GM18498 (cell line): ENCODE measurements at regions not wholly inside any gene's neighbourhood (a gene's known extent, or its start where the extent isn't known, plus 50 kb on each side); places are given as distances from the start of the nearest gene placed in this dataset.

ENCODE experiments used
- ATAC-seq: cut with Tn5 transposase; IDR thresholded peaks from one replicate; pipeline ENCODE4 v1.9.1; 2021; ENCODE audit warnings: mild to moderate bottlenecking, moderate library complexity; ENCODE audit not compliant: unreplicated experiment

GRCh38 chrX:42456176-42456700 lies 321.7 kb downstream of the PPP1R2C start:
- no peak for ATAC-seq

GRCh38 chrX:42450228-42450627 lies 327.7 kb downstream of the PPP1R2C start:
- ATAC-seq = no peak

GRCh38 chrX:42443267-42443666 lies 334.7 kb downstream of the PPP1R2C start:
- no peak for ATAC-seq

GRCh38 chrX:42442745-42443144 lies 335.2 kb downstream of the PPP1R2C start:
- no peak for ATAC-seq

- ATAC-seq = no peak
Measured at GRCh38 chrX:42437211-42437610, 340.8 kb downstream of the PPP1R2C start.

- no peak for ATAC-seq
Measured at GRCh38 chrX:42434458-42435166, 343.4 kb downstream of the PPP1R2C start.

GRCh38 chrX:42432552-42432951 lies 345.4 kb downstream of the PPP1R2C start:
- no peak for ATAC-seq

- ATAC-seq = no peak
Measured at GRCh38 chrX:42422961-42423360, 355.0 kb downstream of the PPP1R2C start.

GRCh38 chrX:42420426-42420825 lies 357.5 kb downstream of the PPP1R2C start:
- no peak for ATAC-seq

GRCh38 chrX:42415636-42416035 lies 362.3 kb downstream of the PPP1R2C start:
- no peak for ATAC-seq

GRCh38 chrX:42414057-42414456 lies 363.9 kb downstream of the PPP1R2C start:
- no peak for ATAC-seq

GRCh38 chrX:42399632-42400024 lies 378.3 kb downstream of the PPP1R2C start:
- ATAC-seq = no peak

- no peak for ATAC-seq
Measured at GRCh38 chrX:42398967-42399631, 378.9 kb downstream of the PPP1R2C start.

GRCh38 chrX:42396136-42396535 lies 381.8 kb downstream of the PPP1R2C start:
- no peak for ATAC-seq

- ATAC-seq = no peak
Measured at GRCh38 chrX:42392846-42393245, 385.1 kb downstream of the PPP1R2C start.

- ATAC-seq = no peak
Measured at GRCh38 chrX:42386681-42387080, 391.3 kb downstream of the PPP1R2C start.

- no peak for ATAC-seq
Measured at GRCh38 chrX:42385730-42386129, 392.2 kb downstream of the PPP1R2C start.

- ATAC-seq = no peak
Measured at GRCh38 chrX:42384956-42385355, 393.0 kb downstream of the PPP1R2C start.

- no peak for ATAC-seq
Measured at GRCh38 chrX:42378857-42379256, 399.1 kb downstream of the PPP1R2C start.

GRCh38 chrX:42375086-42375485 lies 402.9 kb downstream of the PPP1R2C start:
- ATAC-seq = no peak

- no peak for ATAC-seq
Measured at GRCh38 chrX:42366181-42366580, 411.8 kb downstream of the PPP1R2C start.

- no peak for ATAC-seq
Measured at GRCh38 chrX:42362219-42362618, 415.7 kb downstream of the PPP1R2C start.
